ENCODE measurements at regions not wholly inside any gene's neighbourhood (a gene's known extent, or its start where the extent isn't known, plus 50 kb on each side); places are given as distances from the start of the nearest gene placed in this dataset.

DNA sequence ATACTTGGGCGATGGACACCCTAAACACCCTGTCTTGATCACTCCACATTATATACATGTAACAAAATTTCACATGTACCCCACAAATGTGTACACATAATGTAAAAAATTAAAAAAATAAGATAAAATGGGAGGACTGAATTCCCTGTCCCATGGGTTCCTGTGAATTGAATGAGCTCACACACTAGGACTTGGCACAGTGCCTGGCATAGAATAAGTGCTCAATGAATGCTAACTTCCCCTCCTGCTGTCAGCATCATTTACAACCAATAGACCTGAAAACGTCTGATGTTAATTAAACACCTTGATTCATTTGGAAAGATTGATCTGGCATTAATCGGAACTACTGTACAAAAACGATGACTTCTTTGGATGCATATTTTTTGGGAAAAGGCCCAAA is 117.3 kb upstream of the ZNF438 start:
- Histone ChIP-seq H3K4me3 (ENCODE audit: low read depth, low read length) (no peak overlapping the region), H3K27me3 (replicated peaks; ENCODE audit: control insufficient read depth, insufficient read depth, low read length) (no peaks in the 10 kb centered on the region), H3K4me1 (no peaks in the 10 kb centered on the region), H3K9me3 (0 out of 2 replicates have a peak, but pooled peaks cover 2% of the 10 kb centered on the region), H3K36me3 (ENCODE audit: control insufficient read depth, insufficient read depth, low read length) (no peaks in the 10 kb centered on the region)
- intact Hi-C loops (cut with micrococcal nuclease; ENCODE audit: unreplicated experiment): no loop called here
- TF ChIP-seq, protein P1, sequence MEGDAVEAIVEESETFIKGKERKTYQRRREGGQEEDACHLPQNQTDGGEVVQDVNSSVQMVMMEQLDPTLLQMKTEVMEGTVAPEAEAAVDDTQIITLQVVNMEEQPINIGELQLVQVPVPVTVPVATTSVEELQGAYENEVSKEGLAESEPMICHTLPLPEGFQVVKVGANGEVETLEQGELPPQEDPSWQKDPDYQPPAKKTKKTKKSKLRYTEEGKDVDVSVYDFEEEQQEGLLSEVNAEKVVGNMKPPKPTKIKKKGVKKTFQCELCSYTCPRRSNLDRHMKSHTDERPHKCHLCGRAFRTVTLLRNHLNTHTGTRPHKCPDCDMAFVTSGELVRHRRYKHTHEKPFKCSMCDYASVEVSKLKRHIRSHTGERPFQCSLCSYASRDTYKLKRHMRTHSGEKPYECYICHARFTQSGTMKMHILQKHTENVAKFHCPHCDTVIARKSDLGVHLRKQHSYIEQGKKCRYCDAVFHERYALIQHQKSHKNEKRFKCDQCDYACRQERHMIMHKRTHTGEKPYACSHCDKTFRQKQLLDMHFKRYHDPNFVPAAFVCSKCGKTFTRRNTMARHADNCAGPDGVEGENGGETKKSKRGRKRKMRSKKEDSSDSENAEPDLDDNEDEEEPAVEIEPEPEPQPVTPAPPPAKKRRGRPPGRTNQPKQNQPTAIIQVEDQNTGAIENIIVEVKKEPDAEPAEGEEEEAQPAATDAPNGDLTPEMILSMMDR (IDR thresholded peaks at IDR 0.05; ENCODE audit: insufficient read depth in 1 of 2, low read depth in 1 of 2, low read length in 1 of 2, severe bottlenecking in 1 of 2, unreplicated experiment in 1 of 2): no peak
- H3K4me1 Mint-ChIP-seq (ENCODE audit: low read depth, unreplicated experiment): no peaks in the 10 kb centered on the region
- DNase-seq: no peak
- H3K27ac Mint-ChIP-seq (ENCODE audit: unreplicated experiment): no peak overlapping the region
- BruUV-seq (replicated peaks): no TSS peak
- no peaks in the 10 kb centered on the region for H3K9me3 Mint-ChIP-seq (ENCODE audit: unreplicated experiment)
- H3K27me3 Mint-ChIP-seq (ENCODE audit: insufficient read depth, unreplicated experiment): peaks cover 2% of the 10 kb centered on the region
- CTCF ChIA-PET: no interaction called here
- H3K4me3 Mint-ChIP-seq (ENCODE audit: unreplicated experiment): no peak overlapping the region
- no peaks in the 10 kb centered on the region for H3K36me3 Mint-ChIP-seq (ENCODE audit: insufficient read depth, unreplicated experiment)
- POLR2A ChIA-PET: no interaction called here

DNA sequence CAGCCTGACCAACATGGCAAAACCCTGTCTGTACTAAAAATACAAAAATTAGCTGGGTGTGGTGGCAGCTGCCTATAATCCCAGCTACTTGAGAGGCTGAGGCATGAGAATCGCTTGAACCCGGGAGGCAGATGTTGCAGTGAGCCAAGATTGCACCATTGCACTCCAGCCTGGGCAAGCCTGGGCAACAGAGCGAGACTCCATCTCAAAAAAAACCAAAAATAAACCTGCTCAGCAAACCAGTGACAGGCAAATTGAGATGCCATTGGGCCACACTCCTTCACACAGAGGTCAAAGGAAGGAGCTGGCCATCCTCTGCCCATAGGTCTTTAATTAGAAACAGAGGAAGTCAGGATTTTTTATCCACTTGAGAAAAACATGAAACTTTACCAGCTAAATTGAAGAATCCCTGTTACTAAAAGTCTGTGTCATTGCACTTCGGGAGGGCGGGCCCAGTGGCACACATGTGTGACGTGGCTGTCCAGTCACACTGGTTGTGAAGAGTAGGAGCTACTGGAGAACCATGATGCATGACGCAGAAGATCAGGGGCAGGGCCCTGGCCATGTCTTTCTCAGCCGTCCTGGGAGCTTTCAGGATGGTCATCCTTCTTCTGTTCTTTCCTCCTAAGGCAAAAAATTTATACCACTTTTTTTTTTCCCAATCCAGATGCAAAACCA is 118.3 kb upstream of the ZNF438 start:
- intact Hi-C loops (cut with micrococcal nuclease; ENCODE audit: unreplicated experiment): no loop called here
- Histone ChIP-seq H3K36me3 (ENCODE audit: control insufficient read depth, insufficient read depth, low read length) (no peaks in the 10 kb centered on the region), H3K9me3 (0 out of 2 replicates have a peak, but pooled peaks cover 2% of the 10 kb centered on the region), H3K4me3 (ENCODE audit: low read depth, low read length) (no peak overlapping the region), H3K4me1 (no peaks in the 10 kb centered on the region), H3K27me3 (replicated peaks; ENCODE audit: control insufficient read depth, insufficient read depth, low read length) (no peaks in the 10 kb centered on the region)
- H3K9me3 Mint-ChIP-seq (ENCODE audit: unreplicated experiment): no peaks in the 10 kb centered on the region
- H3K4me1 Mint-ChIP-seq (ENCODE audit: low read depth, unreplicated experiment): no peaks in the 10 kb centered on the region
- H3K27ac Mint-ChIP-seq (ENCODE audit: unreplicated experiment): no peak overlapping the region
- DNase-seq: no peak
- H3K27me3 Mint-ChIP-seq (ENCODE audit: insufficient read depth, unreplicated experiment): peaks cover 2% of the 10 kb centered on the region
- H3K4me3 Mint-ChIP-seq (ENCODE audit: unreplicated experiment): no peak overlapping the region
- TF ChIP-seq, protein P1 (IDR thresholded peaks at IDR 0.05; ENCODE audit: insufficient read depth in 1 of 2, low read depth in 1 of 2, low read length in 1 of 2, severe bottlenecking in 1 of 2, unreplicated experiment in 1 of 2): no peak
- CTCF ChIA-PET: no interaction called here
- H3K36me3 Mint-ChIP-seq (ENCODE audit: insufficient read depth, unreplicated experiment): no peaks in the 10 kb centered on the region
- no TSS peak for BruUV-seq (replicated peaks)
- POLR2A ChIA-PET: no interaction called here

DNA sequence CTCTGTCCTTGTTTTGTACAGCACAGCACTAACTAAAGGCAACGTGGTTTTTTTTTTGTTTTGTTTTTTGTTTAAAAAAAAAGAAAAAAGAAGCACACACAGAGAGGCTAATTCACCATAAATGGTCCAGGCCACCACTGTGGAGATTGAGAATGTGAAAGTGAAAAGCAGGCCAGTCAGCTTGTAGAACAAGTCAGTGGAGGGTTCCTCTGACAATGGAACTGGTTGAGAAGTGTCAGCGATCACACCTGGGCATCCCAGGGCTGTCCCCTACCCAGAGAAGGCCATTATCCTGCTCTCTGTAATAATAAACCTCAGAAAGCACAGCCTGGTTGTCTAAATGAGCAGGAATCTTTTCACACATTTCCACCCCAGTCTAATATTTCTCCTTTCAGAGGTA is 119.6 kb upstream of the ZNF438 start:
- no peaks in the 10 kb centered on the region for H3K4me1 Mint-ChIP-seq (ENCODE audit: low read depth, unreplicated experiment)

More for the DNA sequence above, 119.6 kb upstream of the ZNF438 start:
- Mint-ChIP-seq H3K9me3 (ENCODE audit: unreplicated experiment) (no peaks in the 10 kb centered on the region), H3K4me3 (ENCODE audit: unreplicated experiment) (no peak overlapping the region), H3K36me3 (ENCODE audit: insufficient read depth, unreplicated experiment) (no peaks in the 10 kb centered on the region), H3K27me3 (ENCODE audit: insufficient read depth, unreplicated experiment) (peaks cover under 1% of the 10 kb centered on the region), H3K27ac (ENCODE audit: unreplicated experiment) (no peak overlapping the region)
- no peaks in the 10 kb centered on the region for H3K27me3 ChIP-seq (replicated peaks; ENCODE audit: control insufficient read depth, insufficient read depth, low read length)
- H3K4me1 ChIP-seq: no peaks in the 10 kb centered on the region
- no peak for DNase-seq
- ChIA-PET POLR2A (no interaction called here), CTCF (no interaction called here)
- H3K36me3 ChIP-seq (ENCODE audit: control insufficient read depth, insufficient read depth, low read length): no peaks in the 10 kb centered on the region
- TF ChIP-seq, protein P1 (IDR thresholded peaks at IDR 0.05; ENCODE audit: insufficient read depth in 1 of 2, low read depth in 1 of 2, low read length in 1 of 2, severe bottlenecking in 1 of 2, unreplicated experiment in 1 of 2): no peak
- H3K9me3 ChIP-seq: 0 out of 2 replicates have a peak, but pooled peaks cover 2% of the 10 kb centered on the region
- intact Hi-C loops (cut with micrococcal nuclease; ENCODE audit: unreplicated experiment): no loop called here
- no peak overlapping the region for H3K4me3 ChIP-seq (ENCODE audit: low read depth, low read length)
- BruUV-seq (replicated peaks): no TSS peak
